GM12874 (cell line): ENCODE measurements at regions not wholly inside any gene's neighbourhood (a gene's known extent, or its start where the extent isn't known, plus 50 kb on each side); places are given as distances from the start of the nearest gene placed in this dataset.

Experiments used
- TF ChIP-seq, protein P1 (sequence below): IDR thresholded peaks from 2 replicates; pipeline ENCODE4 v1.5.1; 2011; ENCODE audit warnings: low read depth, mild to moderate bottlenecking, control low read depth, low read length, moderate library complexity; ENCODE audit not compliant: insufficient read depth

DNA sequence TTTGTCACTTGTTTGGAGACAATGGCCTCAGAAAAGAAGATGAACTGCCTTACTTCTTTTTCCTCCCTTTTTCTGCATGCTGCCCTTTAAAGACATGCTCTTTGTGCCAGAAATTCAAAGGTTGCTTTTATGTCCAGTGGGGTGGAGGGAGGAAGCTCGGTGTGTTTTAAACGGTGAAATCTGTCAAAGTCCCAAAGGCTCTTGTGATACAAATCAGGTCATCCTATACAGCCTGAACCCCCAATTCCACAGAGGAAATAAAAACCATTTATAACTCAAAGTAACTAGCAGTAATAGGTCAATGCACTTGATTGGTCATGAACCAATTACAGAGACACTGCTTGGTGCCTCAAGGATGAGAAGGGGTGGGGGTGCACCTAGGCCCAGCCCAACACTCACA is 339.3 kb upstream of the F9 start:
- TF ChIP-seq, protein P1, sequence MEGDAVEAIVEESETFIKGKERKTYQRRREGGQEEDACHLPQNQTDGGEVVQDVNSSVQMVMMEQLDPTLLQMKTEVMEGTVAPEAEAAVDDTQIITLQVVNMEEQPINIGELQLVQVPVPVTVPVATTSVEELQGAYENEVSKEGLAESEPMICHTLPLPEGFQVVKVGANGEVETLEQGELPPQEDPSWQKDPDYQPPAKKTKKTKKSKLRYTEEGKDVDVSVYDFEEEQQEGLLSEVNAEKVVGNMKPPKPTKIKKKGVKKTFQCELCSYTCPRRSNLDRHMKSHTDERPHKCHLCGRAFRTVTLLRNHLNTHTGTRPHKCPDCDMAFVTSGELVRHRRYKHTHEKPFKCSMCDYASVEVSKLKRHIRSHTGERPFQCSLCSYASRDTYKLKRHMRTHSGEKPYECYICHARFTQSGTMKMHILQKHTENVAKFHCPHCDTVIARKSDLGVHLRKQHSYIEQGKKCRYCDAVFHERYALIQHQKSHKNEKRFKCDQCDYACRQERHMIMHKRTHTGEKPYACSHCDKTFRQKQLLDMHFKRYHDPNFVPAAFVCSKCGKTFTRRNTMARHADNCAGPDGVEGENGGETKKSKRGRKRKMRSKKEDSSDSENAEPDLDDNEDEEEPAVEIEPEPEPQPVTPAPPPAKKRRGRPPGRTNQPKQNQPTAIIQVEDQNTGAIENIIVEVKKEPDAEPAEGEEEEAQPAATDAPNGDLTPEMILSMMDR = no peak

DNA sequence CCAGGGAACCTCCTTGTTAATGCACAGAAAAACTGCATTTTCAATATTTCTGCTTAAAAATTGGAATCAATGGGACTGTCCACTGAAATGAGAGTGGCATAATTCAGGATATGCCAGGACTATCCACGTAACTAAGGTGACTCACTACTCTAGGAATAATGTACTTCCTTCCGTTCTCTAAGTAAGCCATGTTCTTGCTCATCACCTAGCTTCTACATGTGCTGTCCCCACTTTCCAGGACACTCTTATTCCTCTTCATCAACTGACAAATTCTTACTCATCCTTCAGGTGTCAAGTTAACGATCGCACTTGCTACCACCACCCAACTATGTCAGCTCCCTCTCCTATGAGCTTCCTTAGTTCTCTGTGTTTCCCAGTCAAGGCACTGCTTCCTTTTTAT is 342.8 kb upstream of the F9 start:
- TF ChIP-seq, protein P1 = no peak

DNA sequence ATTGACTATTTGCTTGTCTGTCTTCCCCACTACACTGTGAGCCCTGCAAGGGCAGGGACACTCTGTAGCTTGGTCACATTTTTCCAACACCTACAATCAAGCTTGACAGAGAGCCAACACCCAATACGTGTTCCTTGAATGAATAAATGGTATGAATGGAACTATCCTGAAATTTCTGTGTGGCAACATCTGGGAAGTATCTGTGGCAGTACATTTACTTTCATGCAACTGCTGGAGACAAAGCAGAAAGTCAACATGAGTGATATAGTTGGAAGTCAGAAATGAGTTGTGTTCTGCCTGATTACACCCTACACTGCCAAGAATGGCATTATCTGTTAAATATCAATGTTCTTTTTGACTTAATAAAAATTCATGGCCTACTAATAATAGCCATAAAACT is 343.5 kb upstream of the F9 start:
- TF ChIP-seq, protein P1 = no peak

DNA sequence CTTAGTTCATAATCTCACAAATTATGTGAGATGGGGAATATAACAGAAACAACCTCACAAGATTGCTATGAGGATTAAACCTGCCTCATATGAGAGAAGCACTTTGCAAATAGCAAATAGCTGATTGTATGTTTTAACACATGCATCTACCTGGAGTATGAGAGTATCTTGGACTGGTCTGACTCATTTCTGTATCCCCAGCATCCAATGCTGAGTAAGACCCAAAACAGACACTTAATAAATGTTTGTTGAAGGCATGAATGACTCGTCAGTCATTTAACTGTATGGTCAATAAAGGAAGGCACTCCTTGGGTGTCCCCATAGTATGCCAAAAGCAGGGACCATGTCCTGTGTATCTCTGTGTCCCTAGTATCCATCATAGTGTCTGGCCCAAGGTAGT is 350.9 kb upstream of the F9 start:
- TF ChIP-seq, protein P1 = no peak

DNA sequence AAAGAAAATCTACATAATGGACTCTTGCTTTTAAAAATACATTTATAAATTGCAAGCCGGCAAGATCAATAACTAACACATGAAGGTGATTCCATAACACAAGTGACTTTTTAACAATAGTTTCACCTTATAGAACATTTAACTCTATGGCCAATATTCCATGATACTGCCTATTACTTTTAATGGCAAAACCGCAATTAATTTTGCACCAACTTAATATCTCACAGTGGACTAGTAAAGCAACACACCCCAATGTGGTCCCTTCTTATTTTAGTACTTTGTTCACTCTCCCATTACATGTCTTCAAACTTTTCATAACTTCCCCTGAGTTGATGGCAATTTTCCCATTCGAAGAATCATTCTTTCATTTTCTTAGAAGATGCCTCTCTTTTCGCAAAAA is 351.6 kb upstream of the F9 start:
- TF ChIP-seq, protein P1 = no peak

DNA sequence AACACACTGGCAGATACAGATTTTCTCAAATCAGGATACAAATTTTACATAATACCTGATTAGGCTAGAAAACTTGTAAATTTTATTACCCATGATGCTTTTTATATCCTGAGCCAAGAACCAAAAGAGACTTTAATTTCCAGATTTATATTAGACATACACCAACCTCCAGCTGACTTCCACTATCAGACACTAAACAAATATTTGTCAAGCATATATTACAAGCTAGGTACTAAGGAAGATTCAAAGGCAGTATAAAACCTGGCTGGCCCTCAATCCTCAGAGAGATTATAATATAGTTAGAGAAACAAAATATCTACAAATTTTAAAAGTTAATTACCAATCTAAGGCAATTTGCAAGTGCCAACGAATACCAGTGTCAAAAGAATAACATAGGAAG is 357.8 kb upstream of the F9 start:
- TF ChIP-seq, protein P1 = no peak

DNA sequence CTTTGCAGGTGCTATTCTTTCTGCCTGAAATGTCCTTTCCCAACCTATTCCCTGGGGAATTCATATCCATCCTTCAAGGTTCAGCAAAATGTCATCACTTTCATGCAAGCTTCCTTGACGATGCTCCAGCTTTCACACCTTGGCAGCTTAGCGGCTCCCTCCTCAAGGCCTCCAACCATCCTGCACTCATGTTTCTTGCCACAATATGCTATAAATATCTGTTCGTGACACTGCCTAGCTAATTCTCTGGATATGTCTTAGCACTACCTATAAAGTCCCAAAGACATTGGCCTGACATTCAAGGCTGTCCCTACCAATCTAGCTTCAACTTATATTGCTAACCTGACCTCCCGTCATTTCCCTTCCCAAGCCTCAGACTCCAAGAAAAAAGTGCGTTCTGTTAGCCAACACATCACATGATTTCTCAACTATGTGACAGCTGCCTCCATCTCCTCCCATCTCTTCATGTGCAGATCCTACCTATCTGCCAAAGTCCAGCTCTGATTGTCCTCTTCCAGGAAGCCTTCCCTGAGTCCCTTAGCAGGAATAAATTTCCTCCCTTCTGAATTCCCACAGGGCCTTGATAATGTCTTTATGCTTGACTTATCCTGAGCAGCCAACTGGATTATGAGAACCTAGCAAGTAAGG is 359.9 kb upstream of the F9 start:
- TF ChIP-seq, protein P1 = no peak

DNA sequence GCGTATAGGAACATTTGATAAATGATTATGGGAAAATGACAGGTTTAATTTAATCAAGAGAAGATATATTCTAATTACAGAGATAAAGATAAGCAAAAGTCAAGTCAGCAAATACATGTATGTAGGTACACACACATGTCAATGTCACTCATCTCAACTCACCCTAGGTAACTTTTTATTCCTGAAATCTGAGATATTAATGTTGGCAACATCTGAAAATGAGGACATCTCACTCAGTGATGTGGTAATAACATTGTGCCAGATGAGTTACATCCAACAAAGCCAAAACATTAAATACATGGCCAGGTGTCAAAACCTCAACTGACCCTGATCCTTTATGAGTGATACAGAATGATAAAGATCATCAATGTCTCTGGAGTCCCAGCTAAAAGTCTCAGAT is 363.3 kb upstream of the F9 start:
- TF ChIP-seq, protein P1 = no peak
